OCI-LY7 (cell line): ENCODE measurements at regions not wholly inside any gene's neighbourhood (a gene's known extent, or its start where the extent isn't known, plus 50 kb on each side); places are given as distances from the start of the nearest gene placed in this dataset.

Source experiments
- CTCF ChIP-seq: fragments of 200-600 bp; sonication (generic); conservative IDR thresholded peaks from 2 replicates; pipeline ENCODE4 v1.5.1; 2014; ENCODE audit warnings: mild to moderate bottlenecking, antibody characterized with exemption, low read length, moderate library complexity, mixed read lengths
- EZH2phosphoT487 ChIP-seq: fragments of 200-600 bp; sonication (generic); IDR thresholded peaks from 2 replicates; pipeline ENCODE4 v1.6.1; 2018; ENCODE audit warnings: low read depth, borderline replicate concordance, mild to moderate bottlenecking, mixed run types, antibody characterized with exemption, low read length, moderate library complexity, mixed read lengths

GRCh38 chr12:93967454-93967853, 180.9 kb upstream of the PLXNC1 start:
- no peak for TF ChIP-seq CTCF
- TF ChIP-seq EZH2phosphoT487 = no peak
